ENCODE measurements at regions not wholly inside any gene's neighbourhood (a gene's known extent, or its start where the extent isn't known, plus 50 kb on each side); places are given as distances from the start of the nearest gene placed in this dataset.
"Not testable (repeated sequence)": the region's sequence is repeated elsewhere in the genome, so short reads cannot be mapped to it uniquely, and the experiment has no call there.

DNA sequence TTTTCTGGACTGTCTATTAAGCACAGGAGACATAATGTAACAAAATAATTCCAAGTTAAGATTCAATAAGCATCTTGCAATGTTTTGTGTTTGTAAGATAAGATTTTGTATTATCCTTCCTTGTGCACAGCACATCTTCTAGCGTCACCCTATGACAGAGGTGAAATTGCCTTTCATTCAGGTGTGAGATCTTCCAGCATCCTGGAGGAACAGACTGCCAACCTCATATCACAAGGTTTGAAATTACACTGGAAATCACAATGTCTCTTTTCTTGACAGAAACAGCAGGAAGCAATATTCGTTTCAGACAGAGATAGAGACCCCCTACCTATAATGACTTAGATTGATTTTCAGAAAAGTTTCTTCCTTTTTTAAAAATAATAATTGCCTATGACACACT, 668.6 kb downstream of the GABRG1 start:
- H3K9ac ChIP-seq, result no peak overlapping the region
- no peak overlapping the region for H3K27ac ChIP-seq
- peaks cover 6% of the 10 kb centered on the region; the same call in 1 of the 2 replicates for H3K9me3 ChIP-seq
- no peaks in the 10 kb centered on the region for H3K36me3 ChIP-seq
- no peaks in the 10 kb centered on the region for H4K20me1 ChIP-seq
- TF ChIP-seq Cebpa-rat (IDR thresholded peaks at IDR 0.05), result no peak
- no peak overlapping the region for H3K4me2 ChIP-seq
- H3K4me3 ChIP-seq, result no peak overlapping the region
- no peaks in the 10 kb centered on the region for H3K4me1 ChIP-seq
- no peaks in the 10 kb centered on the region for H3K27me3 ChIP-seq

DNA sequence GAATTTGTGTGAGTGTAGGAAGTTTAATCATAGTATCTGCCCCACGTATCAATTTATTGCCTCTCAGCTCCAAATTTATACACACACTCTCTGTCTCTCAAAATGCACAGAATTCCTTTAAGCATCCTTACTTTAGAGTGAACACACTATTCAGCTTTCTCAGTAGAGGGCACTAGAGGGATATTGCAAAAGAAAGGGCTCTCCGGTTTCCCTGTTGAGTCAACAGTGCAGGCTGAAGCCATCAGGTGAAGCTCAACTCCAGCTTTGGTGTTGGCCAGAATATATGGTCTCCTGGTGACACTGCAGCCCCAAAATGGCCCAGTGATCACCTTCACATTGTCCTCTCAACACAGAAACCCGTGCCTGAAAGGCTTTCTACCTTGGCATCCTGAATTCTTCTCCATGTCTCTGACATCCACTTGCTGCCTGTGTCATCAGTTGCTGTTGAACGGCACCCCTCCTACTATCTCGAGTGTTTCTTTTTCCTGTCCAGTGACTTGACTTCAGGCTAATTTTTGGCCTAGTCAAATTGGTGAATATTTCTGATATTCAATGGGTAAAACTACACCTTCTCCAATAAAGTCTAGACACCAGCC, 670.5 kb downstream of the GABRG1 start:
- H3K4me3 ChIP-seq, result no peak overlapping the region
- H3K4me2 ChIP-seq, result no peak overlapping the region
- H3K9me3 ChIP-seq, result no peaks in the 10 kb centered on the region; the same call in 1 of the 2 replicates
- no peaks in the 10 kb centered on the region for H3K4me1 ChIP-seq
- no peaks in the 10 kb centered on the region for H4K20me1 ChIP-seq
- no peak overlapping the region for H3K27ac ChIP-seq
- TF ChIP-seq Cebpa-rat (IDR thresholded peaks at IDR 0.05), result no peak
- H3K27me3 ChIP-seq, result no peaks in the 10 kb centered on the region
- H3K36me3 ChIP-seq, result no peaks in the 10 kb centered on the region
- H3K9ac ChIP-seq, result no peak overlapping the region

DNA sequence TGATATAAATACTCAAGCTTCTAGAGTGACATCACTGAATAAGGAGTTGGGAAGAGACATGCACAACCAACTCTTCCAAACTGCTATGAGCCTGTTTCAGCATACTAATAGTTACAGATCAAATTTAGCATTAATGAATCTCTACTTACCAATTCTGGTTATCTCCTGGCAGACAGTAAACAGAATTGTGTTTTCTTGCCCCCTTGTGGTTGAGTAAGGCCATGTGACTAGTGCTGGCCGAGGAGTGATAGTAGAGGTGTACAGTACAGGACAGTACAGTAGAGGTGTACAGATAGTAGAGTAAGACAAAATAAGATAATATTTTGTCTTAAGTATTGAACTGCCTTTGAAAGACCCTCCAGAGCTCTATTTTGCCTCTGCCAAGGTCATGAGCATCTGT, 681.4 kb downstream of the GABRG1 start:
- TF ChIP-seq Cebpa-rat (IDR thresholded peaks at IDR 0.05), result no peak

DNA sequence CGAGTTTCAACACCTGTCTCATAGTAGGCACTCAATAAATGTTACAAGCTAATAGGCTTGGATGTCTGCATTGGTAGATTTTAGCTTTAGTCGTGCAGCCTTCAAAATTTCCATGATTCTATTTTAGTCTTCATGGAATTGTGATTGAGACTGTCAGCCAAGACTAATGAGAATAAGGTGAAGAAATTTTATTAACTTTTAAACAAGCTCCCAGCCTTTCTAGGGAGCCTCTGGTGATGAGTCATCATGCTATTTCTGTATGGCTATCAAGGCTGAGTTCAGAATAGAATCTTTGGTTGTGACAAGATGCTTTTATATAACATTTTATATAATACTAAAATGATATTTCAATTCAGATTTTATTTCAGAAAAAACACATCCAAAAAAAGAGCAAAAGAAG, 685.8 kb downstream of the GABRG1 start:
- H3K9ac ChIP-seq, result no peak overlapping the region
- no peak overlapping the region for H3K4me2 ChIP-seq
- no peaks in the 10 kb centered on the region for H3K36me3 ChIP-seq
- no peak overlapping the region for H3K4me3 ChIP-seq
- no peaks in the 10 kb centered on the region for H4K20me1 ChIP-seq
- H3K27me3 ChIP-seq, result no peaks in the 10 kb centered on the region
- H3K9me3 ChIP-seq, result no peaks in the 10 kb centered on the region
- no peak for TF ChIP-seq Cebpa-rat (IDR thresholded peaks at IDR 0.05)
- H3K27ac ChIP-seq, result no peak overlapping the region
- no peaks in the 10 kb centered on the region for H3K4me1 ChIP-seq

More for the DNA sequence above, 681.4 kb downstream of the GABRG1 start:
- Histone ChIP-seq H3K27ac (no peak overlapping the region), H3K9me3 (no peaks in the 10 kb centered on the region), H3K36me3 (no peaks in the 10 kb centered on the region), H3K4me1 (no peaks in the 10 kb centered on the region), H3K27me3 (no peaks in the 10 kb centered on the region), H3K9ac (no peak overlapping the region), H3K4me3 (no peak overlapping the region), H4K20me1 (no peaks in the 10 kb centered on the region), H3K4me2 (no peak overlapping the region)

DNA sequence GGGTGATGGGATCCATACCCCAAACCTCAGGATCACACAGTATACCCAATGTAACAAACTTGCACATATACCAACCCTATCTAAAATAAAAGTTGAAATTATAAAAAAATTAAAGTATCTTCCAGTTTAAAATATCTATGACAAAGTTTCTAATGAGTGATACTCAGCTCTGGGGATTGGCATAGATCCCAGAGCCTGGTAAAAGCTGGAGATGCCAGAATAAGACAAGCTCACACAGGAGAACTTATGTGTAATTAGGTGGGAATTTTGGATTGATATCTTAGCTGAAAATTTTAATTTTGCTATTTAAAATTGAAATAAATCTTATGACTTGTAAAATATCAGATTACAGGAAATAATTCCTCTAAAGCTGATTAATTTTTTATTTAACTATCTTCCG, 686.5 kb downstream of the GABRG1 start:
- H3K27ac ChIP-seq, result no peak overlapping the region
- no peaks in the 10 kb centered on the region for H3K27me3 ChIP-seq
- no peak overlapping the region for H3K9ac ChIP-seq
- H4K20me1 ChIP-seq, result no peaks in the 10 kb centered on the region
- H3K9me3 ChIP-seq, result no peaks in the 10 kb centered on the region
- H3K4me1 ChIP-seq, result no peaks in the 10 kb centered on the region
- H3K4me2 ChIP-seq, result no peak overlapping the region
- no peak overlapping the region for H3K4me3 ChIP-seq
- no peaks in the 10 kb centered on the region for H3K36me3 ChIP-seq
- no peak for TF ChIP-seq Cebpa-rat (IDR thresholded peaks at IDR 0.05)

DNA sequence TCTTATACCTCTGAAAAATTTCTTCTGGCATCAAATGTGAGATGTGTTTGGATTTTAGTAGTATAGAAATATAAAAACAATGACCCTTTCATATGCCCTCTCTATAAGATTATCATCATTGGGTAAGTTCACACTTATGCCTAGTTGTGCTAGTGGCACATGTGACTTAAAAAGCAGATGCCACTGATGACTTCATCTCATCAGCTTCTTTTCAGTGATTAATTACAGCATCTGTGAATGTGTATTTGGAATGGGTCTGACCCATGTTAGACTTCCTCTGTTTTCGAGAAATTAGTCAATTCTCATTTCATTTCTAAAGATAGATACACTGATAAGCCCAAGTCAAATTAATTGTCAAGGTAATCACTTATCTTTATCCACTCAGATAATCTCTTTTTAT, 698.7 kb downstream of the GABRG1 start:
- H3K27ac ChIP-seq, result no peak overlapping the region
- peaks cover 17% of the 10 kb centered on the region for H3K9me3 ChIP-seq
- H3K27me3 ChIP-seq, result no peaks in the 10 kb centered on the region
- no peaks in the 10 kb centered on the region for H3K36me3 ChIP-seq
- no peaks in the 10 kb centered on the region for H4K20me1 ChIP-seq
- no peaks in the 10 kb centered on the region for H3K4me1 ChIP-seq
- TF ChIP-seq Cebpa-rat (IDR thresholded peaks at IDR 0.05), result no peak
- H3K4me2 ChIP-seq, result no peak overlapping the region
- H3K9ac ChIP-seq, result no peak overlapping the region
- no peak overlapping the region for H3K4me3 ChIP-seq

DNA sequence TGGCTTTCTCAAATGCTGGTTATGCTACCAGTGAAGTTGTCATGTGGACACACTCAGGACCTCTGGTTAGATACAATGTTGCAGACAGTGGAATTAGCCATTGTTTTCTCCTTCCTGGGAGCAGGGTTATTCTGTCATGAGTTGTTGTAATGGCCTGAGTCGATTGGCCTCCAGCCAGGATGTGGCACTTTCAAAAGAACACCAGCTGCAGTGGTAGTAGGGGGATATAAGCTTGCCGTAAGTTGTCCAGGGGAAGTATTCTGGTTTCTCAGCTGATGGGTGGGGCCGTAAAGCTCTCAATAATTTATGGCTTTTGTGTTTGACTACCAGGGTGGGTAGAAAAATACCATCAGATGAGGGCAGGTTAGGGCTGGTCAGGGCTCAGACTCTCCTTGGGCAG, 697.5 kb upstream of the GNPDA2 start:
- Histone ChIP-seq H3K4me1 (no peaks in the 10 kb centered on the region), H3K9ac (no peak overlapping the region), H3K27me3 (no peaks in the 10 kb centered on the region), H3K4me3 (no peak overlapping the region), H3K9me3 (peaks cover 17% of the 10 kb centered on the region), H3K4me2 (no peak overlapping the region), H4K20me1 (no peaks in the 10 kb centered on the region), H3K27ac (no peak overlapping the region), H3K36me3 (no peaks in the 10 kb centered on the region)
- no peak for TF ChIP-seq Cebpa-rat (IDR thresholded peaks at IDR 0.05)

DNA sequence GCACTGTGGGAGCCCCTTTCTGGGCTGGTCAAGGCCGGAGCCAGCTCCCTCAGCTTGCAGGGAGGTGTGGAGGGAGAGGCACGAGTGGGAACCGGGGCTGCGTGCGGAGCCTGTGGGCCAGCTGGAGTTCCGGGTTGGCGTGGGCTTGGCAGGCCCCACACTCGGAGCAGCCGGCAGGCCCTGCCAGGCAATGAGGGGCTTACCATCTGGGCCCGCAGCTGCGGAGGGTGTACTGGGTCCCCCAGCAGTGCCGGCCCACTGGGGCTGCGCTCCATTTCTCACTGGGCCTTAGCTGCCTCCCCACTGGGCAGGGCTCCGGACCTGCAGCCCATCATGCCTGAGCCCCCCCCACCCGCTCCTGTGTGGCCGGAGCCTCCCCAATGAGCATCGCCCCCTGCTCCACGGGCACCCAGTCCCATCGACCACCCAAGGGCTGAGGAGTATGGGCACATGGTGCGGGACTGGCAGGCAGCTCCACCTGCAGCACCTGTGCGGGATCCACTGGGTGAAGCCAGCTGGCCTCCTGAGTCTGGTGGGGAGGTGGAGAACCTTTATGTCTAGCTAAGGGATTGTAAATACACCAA, 693.8 kb upstream of the GNPDA2 start:
- peaks cover 17% of the 10 kb centered on the region for H3K9me3 ChIP-seq
- H3K9ac ChIP-seq, H3K4me2 ChIP-seq, H3K27ac ChIP-seq, H3K27me3 ChIP-seq, H3K36me3 ChIP-seq, H3K4me3 ChIP-seq, H4K20me1 ChIP-seq, H3K4me1 ChIP-seq: not testable (repeated sequence)

DNA sequence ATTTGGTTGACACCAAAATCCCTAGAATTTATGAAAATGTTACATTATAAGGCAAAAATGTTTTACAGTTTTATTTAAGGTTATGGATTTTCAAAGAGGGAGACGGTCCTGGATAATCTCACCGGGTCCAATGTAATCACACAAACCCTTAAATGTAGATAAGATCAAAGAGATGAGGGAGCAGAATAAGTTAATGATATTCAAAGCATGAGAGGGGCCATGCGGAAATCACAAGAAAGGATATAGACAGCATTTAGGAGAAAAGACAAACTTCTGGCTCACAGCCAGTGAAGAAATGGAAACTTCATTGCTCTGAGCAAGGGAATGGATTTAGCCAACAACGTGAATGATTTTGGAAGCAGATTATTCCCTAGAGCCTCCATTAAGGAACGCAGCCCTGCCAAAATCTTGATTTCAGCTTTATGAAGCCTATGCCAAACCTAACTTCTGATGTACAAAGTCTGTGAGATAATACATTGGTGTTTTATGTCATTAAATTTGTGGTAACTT, 684.4 kb upstream of the GNPDA2 start:
- Histone ChIP-seq H3K9ac (no peak overlapping the region), H3K4me3 (no peak overlapping the region), H3K36me3 (no peaks in the 10 kb centered on the region), H3K27me3 (no peaks in the 10 kb centered on the region), H3K9me3 (no peaks in the 10 kb centered on the region), H4K20me1 (no peaks in the 10 kb centered on the region), H3K4me1 (no peaks in the 10 kb centered on the region), H3K4me2 (no peak overlapping the region), H3K27ac (no peak overlapping the region)
- TF ChIP-seq Cebpa-rat (IDR thresholded peaks at IDR 0.05), result no peak

DNA sequence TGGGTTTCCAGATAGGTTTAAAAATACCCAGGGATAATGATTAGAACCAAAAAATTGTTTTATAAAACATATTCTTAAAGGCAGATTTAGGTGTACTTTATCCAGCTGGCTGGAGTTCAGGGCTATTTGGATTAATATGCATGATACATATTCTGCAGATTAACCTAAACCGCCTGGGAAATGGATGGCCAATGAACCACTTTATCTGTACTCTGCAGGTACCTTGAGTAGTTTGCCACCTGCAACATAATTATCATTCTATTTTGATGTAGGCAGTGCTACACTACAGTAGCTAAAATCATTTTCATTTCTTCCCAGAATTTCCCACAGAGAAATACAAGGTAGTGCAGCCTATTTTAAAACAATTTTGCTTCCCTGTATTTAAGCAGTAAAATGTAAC, 683.2 kb upstream of the GNPDA2 start:
- Histone ChIP-seq H3K27me3 (no peaks in the 10 kb centered on the region), H3K27ac (no peak overlapping the region), H3K9ac (no peak overlapping the region), H3K9me3 (no peaks in the 10 kb centered on the region), H4K20me1 (no peaks in the 10 kb centered on the region), H3K36me3 (no peaks in the 10 kb centered on the region), H3K4me2 (no peak overlapping the region), H3K4me3 (no peak overlapping the region), H3K4me1 (no peaks in the 10 kb centered on the region)
- no peak for TF ChIP-seq Cebpa-rat (IDR thresholded peaks at IDR 0.05)

DNA sequence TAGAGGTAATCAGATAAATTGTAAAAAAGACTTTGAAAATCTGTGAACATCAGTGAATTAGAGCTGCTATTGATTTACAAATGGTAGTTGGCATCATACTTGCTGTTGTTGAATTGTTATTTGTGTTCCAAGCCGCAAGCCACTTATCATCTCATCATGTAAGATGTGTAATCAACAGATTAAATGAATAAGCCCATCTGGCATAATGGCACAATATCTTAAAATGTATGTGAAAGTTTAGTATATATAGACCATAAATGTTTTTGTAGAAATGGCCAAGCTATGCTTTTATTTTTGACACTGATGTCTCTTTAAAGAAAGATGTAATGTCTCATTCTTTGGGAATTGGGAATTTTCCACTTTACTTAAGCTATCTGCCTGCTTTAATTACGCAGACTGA, 682.6 kb upstream of the GNPDA2 start:
- Histone ChIP-seq H3K36me3 (no peaks in the 10 kb centered on the region), H4K20me1 (no peaks in the 10 kb centered on the region), H3K4me2 (no peak overlapping the region), H3K27me3 (no peaks in the 10 kb centered on the region), H3K4me1 (no peaks in the 10 kb centered on the region), H3K9ac (no peak overlapping the region), H3K27ac (no peak overlapping the region), H3K4me3 (no peak overlapping the region), H3K9me3 (no peaks in the 10 kb centered on the region)
- no peak for TF ChIP-seq Cebpa-rat (IDR thresholded peaks at IDR 0.05)
